ENCODE measurements at regions not wholly inside any gene's neighbourhood (a gene's known extent, or its start where the extent isn't known, plus 50 kb on each side); places are given as distances from the start of the nearest gene placed in this dataset.

DNA sequence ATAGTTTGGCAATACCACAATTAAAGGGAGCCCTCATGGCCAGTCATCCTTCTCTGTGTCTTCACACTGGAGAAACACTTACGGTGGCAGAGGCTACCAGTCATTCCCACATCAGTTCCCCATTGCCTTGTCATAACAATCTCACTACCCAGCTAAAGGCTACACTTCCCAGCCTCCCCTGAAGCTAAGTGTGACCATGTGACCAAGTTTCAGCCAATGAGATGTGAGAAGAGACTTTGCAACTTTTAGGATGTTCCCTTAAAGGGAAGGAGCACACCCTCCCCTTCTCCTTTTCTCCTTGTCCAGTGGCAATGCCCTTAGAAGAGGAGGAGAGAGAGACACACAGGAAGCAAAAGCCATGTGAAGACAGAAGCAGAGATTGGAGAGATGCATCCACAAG is 89.0 kb upstream of the RAB12 start:
- no TSS peak for BruUV-seq (replicated peaks)
- Histone ChIP-seq H3K27me3 (ENCODE audit: control insufficient read depth in 2 of 2, insufficient read depth in 2 of 2, low read length in 2 of 2) (no peaks in the 10 kb centered on the region), H3K27ac (ENCODE audit: insufficient read depth, low read depth, low read length) (no peak overlapping the region), H3K4me1 (ENCODE audit: control insufficient read depth, extremely low read depth, insufficient read depth, low read length) (no peaks in the 10 kb centered on the region), H3K36me3 (ENCODE audit: control insufficient read depth in 2 of 2, extremely low read depth in 1 of 2, insufficient read depth in 2 of 2, low read length in 2 of 2) (no peaks in the 10 kb centered on the region), H3K9me3 (replicated peaks; ENCODE audit: control insufficient read depth, insufficient read depth, low read length) (no peaks in the 10 kb centered on the region), H3K9me1 (replicated peaks; ENCODE audit: control insufficient read depth, extremely low read depth, insufficient read depth, low read length) (no peaks in the 10 kb centered on the region), H3K79me2 (ENCODE audit: control insufficient read depth, insufficient read depth, low read length) (no peaks in the 10 kb centered on the region), H4K20me1 (replicated peaks; ENCODE audit: control insufficient read depth, extremely low read depth, insufficient read depth, low read length) (no peaks in the 10 kb centered on the region), H3K4me3 (replicated peaks in 1 of 3; ENCODE audit: insufficient read depth in 1 of 3, low read depth in 1 of 3, low read length in 3 of 3) (no peak overlapping the region), H2AFZ (ENCODE audit: low read depth, low read length) (no peak overlapping the region), H3K9ac (replicated peaks; ENCODE audit: extremely low read depth, insufficient read depth, low read length) (no peak overlapping the region), H3K4me2 (ENCODE audit: insufficient read depth, low read length) (no peak overlapping the region)
- ChIA-PET CTCF (no interaction called here), POLR2A (no interaction called here)
- DNase-seq (ENCODE audit: low read depth, low spot score) = no peak
- dilution Hi-C loops (cut with MboI; ENCODE audit: extremely low pct_ligation_motif_present, low sequenced_read_pairs) = no loop called here
- FAIRE-seq = no peak
- TF ChIP-seq JUN (IDR thresholded peaks at IDR 0.05; ENCODE audit: borderline replicate concordance, insufficient read depth, insufficient read length, low read depth) = no peak
- no peak for TF ChIP-seq MYC (IDR thresholded peaks at IDR 0.05; ENCODE audit: low read depth, low read length)
- no peak for TF ChIP-seq POLR2A (IDR thresholded peaks at IDR 0.05; ENCODE audit: low read depth, low read length)
- TF ChIP-seq POLR2AphosphoS5 (IDR thresholded peaks at IDR 0.05; ENCODE audit: insufficient read depth, low read depth, low read length) = no peak
- no peak for TF ChIP-seq EZH2 (IDR thresholded peaks at IDR 0.05; ENCODE audit: borderline replicate concordance, low read depth, low read length, severe bottlenecking)
- TF ChIP-seq, protein P1, sequence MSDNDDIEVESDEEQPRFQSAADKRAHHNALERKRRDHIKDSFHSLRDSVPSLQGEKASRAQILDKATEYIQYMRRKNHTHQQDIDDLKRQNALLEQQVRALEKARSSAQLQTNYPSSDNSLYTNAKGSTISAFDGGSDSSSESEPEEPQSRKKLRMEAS (IDR thresholded peaks at IDR 0.05; ENCODE audit: insufficient read depth, insufficient read length) = no peak
- TF ChIP-seq, protein P2, sequence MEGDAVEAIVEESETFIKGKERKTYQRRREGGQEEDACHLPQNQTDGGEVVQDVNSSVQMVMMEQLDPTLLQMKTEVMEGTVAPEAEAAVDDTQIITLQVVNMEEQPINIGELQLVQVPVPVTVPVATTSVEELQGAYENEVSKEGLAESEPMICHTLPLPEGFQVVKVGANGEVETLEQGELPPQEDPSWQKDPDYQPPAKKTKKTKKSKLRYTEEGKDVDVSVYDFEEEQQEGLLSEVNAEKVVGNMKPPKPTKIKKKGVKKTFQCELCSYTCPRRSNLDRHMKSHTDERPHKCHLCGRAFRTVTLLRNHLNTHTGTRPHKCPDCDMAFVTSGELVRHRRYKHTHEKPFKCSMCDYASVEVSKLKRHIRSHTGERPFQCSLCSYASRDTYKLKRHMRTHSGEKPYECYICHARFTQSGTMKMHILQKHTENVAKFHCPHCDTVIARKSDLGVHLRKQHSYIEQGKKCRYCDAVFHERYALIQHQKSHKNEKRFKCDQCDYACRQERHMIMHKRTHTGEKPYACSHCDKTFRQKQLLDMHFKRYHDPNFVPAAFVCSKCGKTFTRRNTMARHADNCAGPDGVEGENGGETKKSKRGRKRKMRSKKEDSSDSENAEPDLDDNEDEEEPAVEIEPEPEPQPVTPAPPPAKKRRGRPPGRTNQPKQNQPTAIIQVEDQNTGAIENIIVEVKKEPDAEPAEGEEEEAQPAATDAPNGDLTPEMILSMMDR (IDR thresholded peaks at IDR 0.05; ENCODE audit: extremely low read depth in 1 of 2, insufficient read depth in 1 of 2, low read depth in 1 of 2, low read length in 2 of 2) = no peak
- no peak for TF ChIP-seq GATA2 (IDR thresholded peaks at IDR 0.05; ENCODE audit: insufficient read depth, insufficient read length, low read depth, low read length)
- TF ChIP-seq FOS (IDR thresholded peaks at IDR 0.05; ENCODE audit: borderline replicate concordance, insufficient read depth, low read length) = no peak
- intact Hi-C loops (cut with micrococcal nuclease) = no loop called here
